Adrenal gland (tissue), 9 donors: ENCODE measurements at regions not wholly inside any gene's neighbourhood (a gene's known extent, or its start where the extent isn't known, plus 50 kb on each side); places are given as distances from the start of the nearest gene placed in this dataset.

Source experiments
- DNase-seq, 7 donors: peaks; one replicate each; pipeline ENCODE4 v3.0.0-alpha.2; 2019 to 2020
- H3K27ac ChIP-seq, 5 donors: fragments of 200-600 bp; sonication (generic) in 4 of 5; 1 replicate in 3 of 5; 2 replicates in 2 of 5; pipeline versions ENCODE4 v1.5.1 to v1.8.0; 2016 to 2020; ENCODE audit warnings: mild to moderate bottlenecking in 1 of 5
- H3K27me3 ChIP-seq: fragments of 200-600 bp; 2 replicates; pipeline ENCODE4 v1.8.0; 2021
- H3K36me3 ChIP-seq, 2 donors: fragments of 200-600 bp; replicated peaks in 1 of 2; 1 replicate in 1 of 2; 2 replicates in 1 of 2; pipeline versions ENCODE4 v1.5.1 to v1.8.0; 2018 to 2022
- H3K4me1 ChIP-seq, 2 donors: fragments of 200-600 bp; replicated peaks in 1 of 2; 1 replicate in 1 of 2; 2 replicates in 1 of 2; pipeline versions ENCODE4 v1.5.1 to v1.8.0; 2018 to 2021
- H3K4me3 ChIP-seq, 4 donors: fragments of 200-600 bp; sonication (generic) in 3 of 4; one replicate each; pipeline ENCODE4 v1.5.1; 2016 to 2018
- H3K9me3 ChIP-seq, 3 donors: fragments of 200-600 bp; sonication (generic) in 1 of 3; replicated peaks in 1 of 3; 1 replicate in 2 of 3; 2 replicates in 1 of 3; pipeline versions ENCODE4 v1.5.1 to v1.8.0; 2016 to 2021
- POLR2A ChIP-seq, 2 donors: fragments of 450-650 bp; IDR thresholded peaks; one replicate each; pipeline ENCODE4 v1.6.1; 2017; ENCODE audit warnings: antibody characterized with exemption in 2 of 2, mild to moderate bottlenecking in 2 of 2, moderate library complexity in 1 of 2
- WGBS, 4 donors: extraction: QIAGEN DNeasy Blood & Tissue Kit in 2 of 4; methylation state at CpG; one replicate each; pipeline versions ENCODE4 v1.1.5 to v1.1.7; 2013 to 2017; 5-methylcytosine and 5-hydroxymethylcytosine counted together
- intact Hi-C, 2 donors: fragments of 100-400 bp; cut with DNase I; formaldehyde crosslinking; loops; one replicate each; pipeline versions ENCODE4 v1.14.1 to v1.15.0; 2022 to 2023
- TF ChIP-seq, protein P1 (sequence below), 6 experiments: fragments of 450-650 bp in 4 of 6; fragments of 200-600 bp in 2 of 6; sonication (generic) in 1 of 6; IDR thresholded peaks; 1 replicate in 5 of 6; 2 replicates in 1 of 6; pipeline versions ENCODE4 v1.5.1 to v1.8.0; 2016 to 2021; ENCODE audit warnings: antibody characterized with exemption in 6 of 6, mild to moderate bottlenecking in 2 of 6, moderate library complexity in 1 of 6
- donor health status: healthy with polysubstance abuse.
- donor health status: Bipolar disorder and iron deficiency.
- donor health status: DM: yes; HTN: yes; CAD: no.
- donor health status: DM: no; HTN: no; CAD: no.
- donor health status: DM: no; HTN: no; CAD: no.

DNA sequence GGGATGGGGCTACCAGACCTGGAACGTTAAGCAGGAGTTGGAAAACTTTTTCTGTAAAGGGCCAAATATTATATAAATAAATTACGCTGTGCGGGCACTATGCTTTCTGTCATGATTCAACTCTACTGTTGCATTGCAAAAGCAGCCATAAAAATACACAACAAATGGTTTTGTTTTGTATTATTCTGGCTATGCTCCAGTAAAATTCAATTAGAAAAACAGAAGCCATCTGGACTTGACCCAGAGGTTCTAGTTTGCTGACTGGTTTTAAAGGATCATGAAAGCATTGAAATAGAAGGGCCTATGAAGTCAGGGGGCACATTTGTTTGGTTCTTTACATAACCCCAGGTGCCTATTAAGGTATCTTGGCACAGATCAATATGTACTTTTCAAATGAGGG lies 647.4 kb upstream of the LMCD1 start:
- 79 to 87% (median 80%) methylated on average over 3 of the region's 3 CpGs for WGBS, 4 donors

DNA sequence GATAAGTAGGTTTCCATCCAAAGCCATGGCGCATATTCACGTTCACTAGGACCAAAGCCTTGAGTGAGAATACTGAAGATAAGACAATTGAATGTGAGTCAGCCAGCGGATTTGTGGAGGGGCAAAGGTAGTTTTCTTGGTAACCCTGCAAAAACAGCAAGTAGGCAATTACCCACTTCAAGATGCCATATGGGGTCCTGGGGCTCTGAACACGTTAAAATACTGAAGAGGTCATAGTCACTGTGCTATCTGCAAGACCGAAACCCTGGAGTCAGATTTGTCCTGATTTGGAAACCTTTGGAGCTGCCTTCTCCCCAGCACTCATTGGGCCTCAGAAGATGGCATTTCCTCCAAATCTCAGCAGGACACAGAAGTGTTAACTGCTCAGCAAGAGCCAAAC lies 646.9 kb upstream of the LMCD1 start:
- no peaks in the 10 kb centered on the region for H3K4me1 ChIP-seq
- H3K27ac ChIP-seq, result no peak overlapping the region
- H3K4me3 ChIP-seq, result no peak overlapping the region
- no peaks in the 10 kb centered on the region for H3K27me3 ChIP-seq
- no peaks in the 10 kb centered on the region for H3K9me3 ChIP-seq
- no peak for DNase-seq
- intact Hi-C loops, result no loop called here
- 80 to 82% (median 81%) methylated on average over 5 of the region's 5 CpGs for WGBS, 4 donors
- TF ChIP-seq POLR2A (IDR thresholded peaks at IDR 0.05), result no peak
- TF ChIP-seq, protein P1, sequence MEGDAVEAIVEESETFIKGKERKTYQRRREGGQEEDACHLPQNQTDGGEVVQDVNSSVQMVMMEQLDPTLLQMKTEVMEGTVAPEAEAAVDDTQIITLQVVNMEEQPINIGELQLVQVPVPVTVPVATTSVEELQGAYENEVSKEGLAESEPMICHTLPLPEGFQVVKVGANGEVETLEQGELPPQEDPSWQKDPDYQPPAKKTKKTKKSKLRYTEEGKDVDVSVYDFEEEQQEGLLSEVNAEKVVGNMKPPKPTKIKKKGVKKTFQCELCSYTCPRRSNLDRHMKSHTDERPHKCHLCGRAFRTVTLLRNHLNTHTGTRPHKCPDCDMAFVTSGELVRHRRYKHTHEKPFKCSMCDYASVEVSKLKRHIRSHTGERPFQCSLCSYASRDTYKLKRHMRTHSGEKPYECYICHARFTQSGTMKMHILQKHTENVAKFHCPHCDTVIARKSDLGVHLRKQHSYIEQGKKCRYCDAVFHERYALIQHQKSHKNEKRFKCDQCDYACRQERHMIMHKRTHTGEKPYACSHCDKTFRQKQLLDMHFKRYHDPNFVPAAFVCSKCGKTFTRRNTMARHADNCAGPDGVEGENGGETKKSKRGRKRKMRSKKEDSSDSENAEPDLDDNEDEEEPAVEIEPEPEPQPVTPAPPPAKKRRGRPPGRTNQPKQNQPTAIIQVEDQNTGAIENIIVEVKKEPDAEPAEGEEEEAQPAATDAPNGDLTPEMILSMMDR (IDR thresholded peaks at IDR 0.05), result no peak
- no peaks in the 10 kb centered on the region for H3K36me3 ChIP-seq

More for the DNA sequence above, 647.4 kb upstream of the LMCD1 start:
- H3K36me3 ChIP-seq, result no peaks in the 10 kb centered on the region
- no peaks in the 10 kb centered on the region for H3K4me1 ChIP-seq
- DNase-seq, result no peak
- no peak overlapping the region for H3K27ac ChIP-seq
- H3K4me3 ChIP-seq, result no peak overlapping the region
- intact Hi-C loops, result no loop called here
- no peaks in the 10 kb centered on the region for H3K27me3 ChIP-seq
- no peaks in the 10 kb centered on the region for H3K9me3 ChIP-seq
- TF ChIP-seq POLR2A (IDR thresholded peaks at IDR 0.05), result no peak
- TF ChIP-seq, protein P1 (IDR thresholded peaks at IDR 0.05), result no peak

DNA sequence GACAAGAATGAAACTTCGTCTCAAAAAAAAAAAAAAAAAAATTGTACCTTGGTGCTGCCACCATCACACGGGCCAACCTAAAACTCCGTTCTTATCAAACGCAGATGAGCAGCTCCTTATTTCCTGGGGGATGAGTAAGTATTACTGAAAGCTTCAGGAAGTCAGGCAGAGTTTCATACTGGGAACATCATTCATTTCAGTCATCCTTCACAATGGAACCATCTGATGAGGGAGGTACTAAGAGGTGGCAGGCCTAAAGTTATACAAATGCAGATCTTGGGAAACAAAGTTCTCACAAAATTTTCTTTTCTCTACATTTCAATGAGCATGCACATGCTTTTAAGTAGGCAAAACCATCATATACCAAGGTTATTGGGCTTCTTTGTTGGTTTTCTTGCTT lies 636.0 kb upstream of the LMCD1 start:
- 87 to 91% (median 89%) methylated on average over 4 of the region's 4 CpGs for WGBS, 4 donors
- H3K36me3 ChIP-seq, result no peaks in the 10 kb centered on the region
- intact Hi-C loops, result no loop called here
- H3K27me3 ChIP-seq, result no peaks in the 10 kb centered on the region
- no peaks in the 10 kb centered on the region for H3K4me1 ChIP-seq
- DNase-seq, result no peak
- H3K4me3 ChIP-seq, result no peak overlapping the region
- no peak for TF ChIP-seq POLR2A (IDR thresholded peaks at IDR 0.05)
- TF ChIP-seq, protein P1 (IDR thresholded peaks at IDR 0.05), result no peak
- H3K27ac ChIP-seq, result no peak overlapping the region
- no peaks in the 10 kb centered on the region for H3K9me3 ChIP-seq

DNA sequence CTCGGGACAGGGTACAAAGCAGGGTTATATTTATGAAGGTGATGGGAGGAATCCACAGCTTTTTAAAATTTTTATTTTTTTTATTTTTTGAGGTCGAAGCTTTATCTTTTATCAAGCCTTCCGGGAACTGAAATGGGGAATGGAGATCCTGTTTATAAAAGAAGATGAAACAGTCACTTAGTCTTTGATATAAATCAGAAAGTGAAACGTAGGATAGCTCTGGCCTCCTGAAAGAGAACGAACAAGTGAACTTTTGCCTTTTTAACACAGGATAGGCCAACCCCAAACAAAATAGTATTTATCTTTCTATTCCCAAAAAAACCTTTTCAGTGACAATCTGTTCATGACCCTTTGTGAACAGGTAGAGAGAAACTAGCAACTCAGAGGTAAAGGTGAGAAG lies 634.0 kb upstream of the LMCD1 start:
- DNase-seq, result no peak
- H3K9me3 ChIP-seq, result no peaks in the 10 kb centered on the region
- H3K4me3 ChIP-seq, result no peak overlapping the region
- H3K4me1 ChIP-seq, result no peaks in the 10 kb centered on the region
- WGBS, 4 donors, result 47 to 64% (median 52%) methylated on average over 5 of the region's 5 CpGs
- intact Hi-C loops, result no loop called here
- TF ChIP-seq POLR2A (IDR thresholded peaks at IDR 0.05), result no peak
- TF ChIP-seq, protein P1 (IDR thresholded peaks at IDR 0.05), result no peak
- no peaks in the 10 kb centered on the region for H3K36me3 ChIP-seq
- no peak overlapping the region for H3K27ac ChIP-seq
- H3K27me3 ChIP-seq, result no peaks in the 10 kb centered on the region
